Neural cell (in vitro differentiated cells): ENCODE measurements at regions not wholly inside any gene's neighbourhood (a gene's known extent, or its start where the extent isn't known, plus 50 kb on each side); places are given as distances from the start of the nearest gene placed in this dataset.

ENCODE experiments used
- EZH2 ChIP-seq: fragments of 200-600, 300-800 bp; shearing (Covaris generic), sonication (generic); IDR thresholded peaks from 2 replicates; pipeline ENCODE4 v1.6.1; 2014; ENCODE audit warnings: antibody characterized with exemption, low read length, borderline replicate concordance, mild to moderate bottlenecking; ENCODE audit not compliant: insufficient read depth, poor library complexity, severe bottlenecking
- TAF1 ChIP-seq: IDR thresholded peaks from 2 replicates; pipeline ENCODE4 v1.6.1; 2012; ENCODE audit warnings: low read depth

- TF ChIP-seq TAF1 (no peak), EZH2 (no peak)
Measured at GRCh38 chr5:51156222-51156621, 227.0 kb upstream of the ISL1 start.
